HG03159 (cell line): ENCODE measurements at regions not wholly inside any gene's neighbourhood (a gene's known extent, or its start where the extent isn't known, plus 50 kb on each side); places are given as distances from the start of the nearest gene placed in this dataset.

ENCODE experiments used
- ATAC-seq: cut with Tn5 transposase; IDR thresholded peaks from one replicate; pipeline ENCODE4 v1.9.1; 2021; ENCODE audit warnings: mild to moderate bottlenecking, moderate library complexity; ENCODE audit not compliant: unreplicated experiment

DNA sequence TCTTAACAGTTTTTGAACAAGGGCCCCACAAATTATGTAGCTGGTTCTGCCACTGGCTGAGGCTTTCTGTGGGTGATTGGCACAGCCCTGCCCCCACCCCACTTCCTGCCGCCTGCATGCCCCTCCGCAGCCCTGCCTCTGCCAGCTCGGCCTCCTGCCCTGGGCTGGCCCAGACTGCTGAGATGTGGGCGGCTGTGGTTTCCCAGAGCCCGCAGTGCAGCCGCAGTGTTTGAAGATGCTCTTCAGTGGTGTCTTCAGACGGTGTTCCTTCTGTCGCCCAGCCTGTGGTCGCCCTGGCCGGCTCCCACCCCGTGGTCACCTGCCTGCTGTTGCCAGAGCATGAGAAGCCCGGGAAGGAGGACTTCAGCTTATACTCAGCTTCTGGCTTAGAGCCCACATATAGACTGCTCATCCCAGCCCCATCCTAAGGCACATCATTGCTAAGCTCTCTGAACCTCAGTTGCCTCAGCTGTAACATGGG lies 154.3 kb downstream of the VEGFA start:
- ATAC-seq: no peak

DNA sequence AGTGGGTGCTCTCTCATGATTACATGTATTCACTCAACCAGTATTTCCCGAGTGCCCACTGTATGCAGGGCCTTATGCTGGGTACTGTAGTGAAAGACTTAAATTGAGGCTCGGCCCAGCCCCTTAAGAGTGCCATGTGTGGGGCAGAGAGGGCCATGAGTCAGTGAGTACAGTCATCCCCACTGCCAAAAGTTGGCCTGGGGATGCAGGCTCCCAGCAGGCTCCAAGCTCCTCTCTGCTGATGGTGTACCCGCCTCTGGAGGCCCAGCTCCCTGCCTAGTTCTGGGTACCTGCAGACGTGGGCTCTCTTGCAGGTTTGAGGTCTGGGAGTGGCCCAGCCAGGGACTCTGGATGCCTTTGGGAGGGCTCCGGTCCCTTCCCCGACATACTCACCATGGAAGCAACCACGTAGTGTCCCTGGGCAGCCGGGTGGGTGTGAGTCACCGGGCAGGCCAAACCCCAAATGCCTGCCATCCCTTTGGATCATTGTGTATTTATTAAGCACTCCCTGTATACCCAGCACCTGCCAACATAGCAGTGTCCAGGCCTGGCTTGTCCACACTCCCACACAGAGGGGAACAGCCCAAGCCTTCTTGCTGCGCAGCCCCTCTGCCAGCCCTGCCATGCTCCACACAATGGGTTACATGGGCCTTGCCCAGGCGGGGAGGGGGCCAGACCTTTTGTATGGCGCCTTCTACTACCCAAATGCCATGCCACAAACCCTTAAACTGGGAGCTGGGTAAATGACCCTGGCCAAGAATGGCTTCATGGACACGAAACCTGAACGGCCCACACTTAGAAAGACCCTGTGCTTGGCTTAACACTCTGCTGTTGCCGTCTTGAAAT lies 153.6 kb downstream of the VEGFA start:
- ATAC-seq: no peak

- no peak for ATAC-seq
These were observed 152.7 kb downstream of the VEGFA start for GRCh38 chr6:43922426-43923375.

- ATAC-seq: no peak
These were observed 151.8 kb downstream of the VEGFA start for GRCh38 chr6:43921548-43922425.

DNA sequence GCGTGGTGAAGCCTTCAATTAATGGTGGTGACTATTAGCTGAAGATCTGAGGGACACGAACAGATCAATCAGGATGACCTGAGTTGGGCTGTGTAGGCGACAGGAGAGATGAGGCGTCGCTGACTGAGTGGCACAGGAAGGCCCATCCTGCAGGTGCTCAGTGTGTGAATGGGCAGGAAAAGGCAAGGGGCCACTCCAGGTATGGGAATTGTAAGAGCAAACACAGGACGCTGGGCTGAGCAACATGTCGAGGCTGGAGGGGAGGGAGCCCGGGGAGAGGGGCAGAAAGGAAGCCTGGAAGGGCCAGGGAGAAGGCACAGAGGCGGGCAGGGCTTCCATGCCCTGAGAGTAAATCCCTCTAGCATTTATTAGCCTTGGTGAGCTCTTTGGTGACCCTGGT lies 151.0 kb downstream of the VEGFA start:
- no peak for ATAC-seq

DNA sequence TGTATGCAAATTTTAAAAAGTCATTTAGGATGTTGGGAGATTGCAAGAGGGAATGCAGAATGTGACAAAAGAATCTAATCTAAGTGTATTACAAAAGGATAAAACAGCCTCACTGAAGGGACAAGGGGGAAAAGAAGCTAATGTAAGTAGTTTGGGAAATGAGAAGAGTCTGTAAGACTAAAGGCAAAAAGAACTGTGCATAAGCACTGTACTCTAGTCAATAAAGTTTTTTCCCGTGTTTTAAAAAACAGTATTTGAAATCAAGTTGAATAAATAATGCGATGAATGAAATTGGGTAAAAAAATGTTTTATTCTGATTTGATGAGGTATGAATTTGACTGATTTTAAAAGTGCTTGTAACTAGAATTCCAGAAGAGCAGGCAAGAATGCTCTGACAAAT lies 149.8 kb downstream of the VEGFA start:
- ATAC-seq: no peak

DNA sequence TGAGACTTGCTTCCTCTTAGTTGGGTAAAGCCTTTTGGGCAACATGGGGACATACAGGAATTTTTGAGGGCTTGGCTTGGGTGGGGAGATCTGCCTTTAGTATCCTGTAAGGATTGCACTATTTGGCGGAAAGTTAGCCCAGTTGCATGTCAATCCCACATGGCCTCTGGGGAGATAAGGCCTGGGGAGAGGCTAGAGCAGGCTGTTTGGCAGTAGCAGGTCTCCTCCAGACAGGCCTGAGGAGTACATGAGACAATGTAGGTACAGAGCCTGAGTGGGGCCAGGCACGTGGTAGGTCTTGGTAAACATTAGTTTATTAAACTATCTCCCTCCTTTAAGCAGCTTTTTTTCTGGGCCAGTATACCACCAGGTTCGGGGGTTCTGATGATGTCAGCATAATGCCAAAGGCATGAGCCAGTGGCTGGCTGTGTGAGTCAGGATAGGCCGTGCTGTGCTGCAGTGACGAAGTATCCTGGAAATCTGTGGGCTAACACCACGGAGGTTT lies 147.9 kb downstream of the VEGFA start:
- no peak for ATAC-seq

- ATAC-seq: no peak
These were observed 147.2 kb downstream of the VEGFA start for GRCh38 chr6:43916924-43917877.

DNA sequence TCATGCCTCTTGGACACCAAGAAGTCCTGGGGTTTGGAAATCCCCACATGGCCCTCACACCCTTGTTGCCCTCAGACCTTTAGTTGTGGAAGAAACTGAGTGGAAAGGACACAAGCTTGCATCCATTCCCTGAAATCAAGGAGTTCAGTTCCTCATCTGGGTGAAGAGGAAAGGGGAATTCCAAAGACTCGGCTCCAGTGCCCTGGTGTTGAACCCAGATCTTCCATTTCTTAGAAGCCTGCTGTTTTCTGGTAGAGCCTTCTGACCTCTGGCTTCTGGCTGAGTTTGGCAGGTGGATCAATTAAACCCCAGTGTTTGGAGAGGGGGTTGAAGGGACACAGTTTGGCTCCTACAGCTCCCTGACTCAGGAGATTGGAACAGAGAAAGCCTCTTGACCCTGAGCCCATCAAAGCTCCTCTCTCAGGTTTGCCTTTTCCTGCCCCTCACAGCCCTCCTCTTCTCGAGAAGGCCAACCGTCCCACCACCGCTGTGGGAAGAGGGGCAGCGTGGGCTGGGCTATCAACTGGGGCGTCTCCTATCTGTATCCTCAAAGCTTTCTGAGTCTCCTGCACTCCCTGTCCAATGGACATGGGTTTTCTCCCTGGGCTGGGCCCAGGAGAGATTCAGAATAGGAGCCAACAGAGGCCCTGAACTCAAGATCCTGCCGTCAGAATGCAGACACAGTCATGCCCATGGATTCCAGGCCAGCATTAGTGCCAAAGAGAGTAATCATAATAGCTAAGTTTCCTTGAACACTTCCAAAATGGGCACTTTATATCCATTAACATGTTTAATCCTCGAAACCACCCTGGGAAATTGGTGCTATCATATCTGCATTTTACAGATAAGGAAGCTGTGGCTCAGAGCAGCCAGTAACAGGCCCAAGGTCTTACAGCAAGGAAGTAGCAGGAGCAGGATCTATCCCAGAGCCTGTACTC lies 146.2 kb downstream of the VEGFA start:
- no peak for ATAC-seq

DNA sequence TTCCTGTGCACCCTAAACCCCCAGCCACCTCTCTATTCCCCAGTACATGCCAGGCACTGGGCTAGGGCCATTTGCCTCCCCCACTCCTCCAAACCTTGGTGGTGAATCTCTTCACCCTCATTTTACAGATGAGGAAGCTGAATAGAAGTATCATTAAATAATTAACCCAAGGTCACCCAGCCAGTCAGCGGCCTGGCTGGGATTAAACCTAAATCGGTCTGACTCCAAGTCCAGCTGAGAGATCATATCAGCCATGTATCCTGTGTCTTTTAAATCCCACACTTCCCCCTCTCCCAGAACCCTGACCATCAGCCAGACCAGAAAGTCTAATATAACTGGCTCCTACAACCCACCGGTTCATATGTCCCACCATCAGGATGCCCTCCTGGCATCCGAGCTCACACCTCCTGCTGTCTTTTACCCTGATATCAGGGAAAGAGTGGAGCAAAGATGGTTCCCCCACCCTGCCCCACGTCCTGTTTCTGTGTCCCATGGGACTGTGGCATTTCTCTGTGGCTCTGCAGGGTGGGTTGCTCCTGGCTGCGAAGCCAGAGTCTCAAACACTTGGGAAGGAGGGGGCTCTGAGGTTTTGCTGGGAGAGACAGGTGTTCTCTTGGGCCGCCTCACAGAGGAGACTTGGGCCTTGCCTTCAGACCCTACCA lies 145.3 kb downstream of the VEGFA start:
- no peak for ATAC-seq

GRCh38 chr6:43914272-43915147 lies 144.5 kb downstream of the VEGFA start:
- no peak for ATAC-seq

- ATAC-seq: no peak
These were observed 143.6 kb downstream of the VEGFA start for GRCh38 chr6:43913375-43914271.

DNA sequence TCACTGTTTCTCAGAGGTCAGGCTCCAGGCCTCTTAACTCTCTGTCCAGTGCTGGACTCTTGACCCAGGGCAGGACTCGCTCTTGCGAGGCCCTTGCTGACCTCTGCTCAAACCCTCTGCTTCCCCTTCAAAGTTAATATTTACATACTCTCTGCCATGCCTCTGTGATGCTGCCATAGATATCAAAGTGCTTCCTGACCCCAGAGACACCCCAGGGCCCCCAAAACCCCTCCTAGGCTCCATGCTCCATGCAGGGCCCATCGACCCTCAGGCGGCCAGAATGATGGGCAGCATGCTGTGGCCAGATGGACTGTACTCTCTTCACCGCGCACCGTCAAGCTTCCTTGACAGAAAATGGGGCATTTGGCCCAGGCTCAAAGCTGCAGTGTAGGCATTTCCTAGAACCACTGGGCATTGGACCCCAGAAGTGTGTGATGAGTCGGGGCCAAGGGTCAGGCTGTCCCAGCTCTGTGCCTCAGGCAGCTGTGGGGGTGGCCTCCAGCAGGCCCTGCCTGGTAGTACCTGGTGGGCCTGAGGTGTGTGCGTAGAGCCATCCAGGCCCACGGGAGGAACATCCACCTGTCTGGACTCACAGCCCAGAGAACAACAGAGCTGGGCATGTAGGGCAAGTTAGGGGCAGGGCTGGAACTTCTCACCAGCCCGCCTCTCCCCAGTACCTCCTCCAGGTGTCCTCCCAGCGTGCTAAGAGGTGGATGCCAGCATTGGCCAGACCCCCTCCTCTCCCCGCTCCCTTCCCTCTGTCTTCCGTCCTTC lies 142.8 kb downstream of the VEGFA start:
- no peak for ATAC-seq

DNA sequence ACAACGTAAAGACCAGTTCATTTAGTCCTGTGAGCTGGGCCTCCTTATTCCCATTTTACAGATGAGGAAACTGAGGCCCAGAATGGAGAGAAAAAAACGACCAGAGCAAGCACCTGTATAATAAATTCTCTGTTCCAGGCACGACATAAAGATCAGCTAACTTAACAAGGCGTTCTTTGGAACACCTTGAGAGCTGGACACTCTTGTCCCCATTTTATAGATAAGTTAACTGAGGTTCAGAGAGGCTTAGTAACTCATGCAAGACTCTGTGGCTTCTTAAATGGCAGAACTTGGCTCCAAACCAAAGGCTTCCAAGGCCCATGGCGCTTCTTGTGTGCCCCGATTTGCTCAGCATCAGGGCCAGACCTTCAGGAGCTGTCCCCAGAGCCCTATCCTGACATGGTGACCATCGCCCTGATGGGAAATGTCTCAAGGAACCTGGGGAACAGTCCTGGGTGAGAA lies 142.1 kb downstream of the VEGFA start:
- no peak for ATAC-seq
